Uterus (tissue), 2 donors: ENCODE measurements at regions not wholly inside any gene's neighbourhood (a gene's known extent, or its start where the extent isn't known, plus 50 kb on each side); places are given as distances from the start of the nearest gene placed in this dataset.
"Not testable (repeated sequence)": the region's sequence is repeated elsewhere in the genome, so short reads cannot be mapped to it uniquely, and the experiment has no call there.

Source experiments
- POLR2A ChIP-seq, 2 donors: fragments of 450-650 bp; IDR thresholded peaks; one replicate each; pipeline ENCODE4 v1.6.1; 2016; ENCODE audit warnings: antibody characterized with exemption in 2 of 2, mild to moderate bottlenecking in 1 of 2, moderate library complexity in 1 of 2
- TF ChIP-seq, protein P1 (sequence below), 4 experiments: fragments of 200-600 bp in 2 of 4; fragments of 450-650 bp in 2 of 4; sonication (generic) in 2 of 4; IDR thresholded peaks; one replicate each; pipeline ENCODE4 v1.5.1; 2016 to 2019; ENCODE audit warnings: antibody characterized with exemption in 4 of 4, mild to moderate bottlenecking in 2 of 4, moderate library complexity in 1 of 4

DNA sequence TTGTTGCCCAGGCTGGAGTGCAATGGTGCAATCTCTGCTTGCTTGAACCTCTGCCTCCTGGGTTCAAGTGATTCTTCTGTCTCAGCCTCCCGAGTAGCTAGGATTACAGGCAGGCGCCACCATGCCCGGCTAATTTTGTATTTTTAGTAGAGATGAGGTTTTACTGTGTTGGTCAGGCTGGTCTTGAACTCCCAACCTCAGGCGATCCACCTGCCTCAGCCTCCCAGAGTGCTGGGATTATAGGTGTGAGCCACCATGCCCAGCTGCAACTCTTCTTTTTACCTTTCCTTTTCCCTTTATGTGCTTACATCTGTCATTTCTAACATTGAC, 106.5 kb upstream of the TPTE start:
- TF ChIP-seq, protein P1, sequence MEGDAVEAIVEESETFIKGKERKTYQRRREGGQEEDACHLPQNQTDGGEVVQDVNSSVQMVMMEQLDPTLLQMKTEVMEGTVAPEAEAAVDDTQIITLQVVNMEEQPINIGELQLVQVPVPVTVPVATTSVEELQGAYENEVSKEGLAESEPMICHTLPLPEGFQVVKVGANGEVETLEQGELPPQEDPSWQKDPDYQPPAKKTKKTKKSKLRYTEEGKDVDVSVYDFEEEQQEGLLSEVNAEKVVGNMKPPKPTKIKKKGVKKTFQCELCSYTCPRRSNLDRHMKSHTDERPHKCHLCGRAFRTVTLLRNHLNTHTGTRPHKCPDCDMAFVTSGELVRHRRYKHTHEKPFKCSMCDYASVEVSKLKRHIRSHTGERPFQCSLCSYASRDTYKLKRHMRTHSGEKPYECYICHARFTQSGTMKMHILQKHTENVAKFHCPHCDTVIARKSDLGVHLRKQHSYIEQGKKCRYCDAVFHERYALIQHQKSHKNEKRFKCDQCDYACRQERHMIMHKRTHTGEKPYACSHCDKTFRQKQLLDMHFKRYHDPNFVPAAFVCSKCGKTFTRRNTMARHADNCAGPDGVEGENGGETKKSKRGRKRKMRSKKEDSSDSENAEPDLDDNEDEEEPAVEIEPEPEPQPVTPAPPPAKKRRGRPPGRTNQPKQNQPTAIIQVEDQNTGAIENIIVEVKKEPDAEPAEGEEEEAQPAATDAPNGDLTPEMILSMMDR (IDR thresholded peaks at IDR 0.05) = not testable (repeated sequence)
- TF ChIP-seq POLR2A (IDR thresholded peaks at IDR 0.05) = not testable (repeated sequence)
